Activated CD4-positive, alpha-beta T cell treated with anti-CD3 and anti-CD28 coated beads, Interleukin-2, amount 50 U/mL, for 1 hour (primary cell): ENCODE measurements at regions not wholly inside any gene's neighbourhood (a gene's known extent, or its start where the extent isn't known, plus 50 kb on each side); places are given as distances from the start of the nearest gene placed in this dataset.

Experiments
- DNase-seq: peaks from one replicate; pipeline ENCODE4 v3.0.0-alpha.2; 2020

DNA sequence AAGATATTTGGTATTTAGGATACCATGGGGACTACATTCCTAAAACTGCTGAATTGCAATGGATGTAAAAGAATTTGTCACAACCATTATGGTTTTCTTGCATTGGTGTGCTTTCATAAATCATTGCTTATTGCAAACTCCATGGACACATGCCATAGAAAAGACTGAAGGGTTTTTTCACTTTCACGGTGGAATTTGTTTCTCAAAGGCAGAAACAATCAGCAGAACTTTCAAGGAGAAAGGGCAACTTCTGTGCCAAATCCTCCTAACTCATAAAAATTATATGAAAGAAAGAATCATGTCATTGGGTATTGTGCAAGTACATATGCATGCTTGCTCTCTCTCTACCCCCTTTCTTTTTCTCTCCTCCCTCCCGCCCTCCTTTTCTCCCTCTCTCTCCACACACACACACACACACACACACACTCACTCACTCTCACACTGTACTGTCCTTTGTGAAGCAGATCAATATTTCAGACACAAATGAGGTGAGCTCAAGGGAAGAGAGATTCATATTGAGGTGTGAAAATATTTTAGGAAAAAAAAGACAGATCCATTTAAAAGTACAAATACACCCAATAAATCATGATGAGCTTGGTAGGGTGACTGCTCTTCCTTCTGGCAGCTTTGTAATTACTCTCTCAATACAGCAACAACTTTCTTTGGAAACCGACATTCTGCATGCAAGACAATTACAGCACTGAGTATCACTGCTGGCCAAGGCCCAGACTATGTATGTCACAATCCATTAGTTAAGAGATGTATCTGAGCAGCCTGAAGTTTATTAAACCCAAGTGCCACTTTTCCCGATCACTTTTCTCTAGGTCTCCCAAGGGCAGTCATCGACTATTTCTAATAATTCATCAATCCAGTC lies 492.6 kb downstream of the TUSC7 start:
- DNase-seq = no peak

DNA sequence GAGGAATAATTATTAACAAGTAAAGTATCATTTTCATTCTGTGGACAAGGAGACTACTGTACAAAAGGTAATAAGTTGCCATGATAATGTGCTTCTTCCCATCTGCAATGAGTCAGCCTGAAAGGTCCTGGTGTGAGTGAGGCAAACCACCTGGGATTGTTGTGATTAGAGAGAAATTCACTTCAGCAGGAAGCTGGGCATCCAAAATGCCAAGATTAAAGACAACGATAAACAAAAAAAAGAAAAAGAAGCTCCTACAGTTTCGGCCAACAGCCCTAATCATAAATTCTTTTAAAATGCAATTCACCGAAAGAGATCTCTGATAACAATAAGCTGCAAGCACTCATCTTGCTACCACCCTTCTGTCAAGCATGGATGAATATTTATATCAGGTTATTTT lies 507.8 kb downstream of the TUSC7 start:
- no peak for DNase-seq

DNA sequence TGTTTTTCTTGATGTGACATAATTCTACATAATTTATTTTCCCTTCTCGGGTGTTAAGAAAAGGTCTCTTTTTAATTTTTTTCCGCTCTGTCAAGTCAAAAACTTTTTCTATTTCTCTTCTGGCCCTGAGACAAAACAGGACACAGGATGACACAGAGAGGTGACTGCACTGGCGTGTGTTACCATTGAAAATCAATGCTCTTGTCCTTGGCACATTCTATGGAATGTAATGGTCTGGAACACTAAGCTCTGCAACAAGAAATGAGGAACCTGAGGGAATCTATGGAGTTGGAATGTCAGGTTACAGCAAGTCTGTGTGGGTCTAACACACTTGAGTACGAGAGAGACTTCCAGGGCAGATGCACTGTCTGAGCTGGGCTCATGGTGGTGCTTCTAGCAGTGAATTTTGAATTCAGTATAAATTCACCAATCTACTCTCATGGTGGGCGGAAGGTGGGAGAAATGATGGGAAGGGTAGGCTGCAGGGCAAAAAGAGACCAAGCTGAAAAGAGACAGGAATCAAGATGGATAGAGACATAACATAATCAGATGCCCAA lies 508.3 kb downstream of the TUSC7 start:
- DNase-seq = no peak

DNA sequence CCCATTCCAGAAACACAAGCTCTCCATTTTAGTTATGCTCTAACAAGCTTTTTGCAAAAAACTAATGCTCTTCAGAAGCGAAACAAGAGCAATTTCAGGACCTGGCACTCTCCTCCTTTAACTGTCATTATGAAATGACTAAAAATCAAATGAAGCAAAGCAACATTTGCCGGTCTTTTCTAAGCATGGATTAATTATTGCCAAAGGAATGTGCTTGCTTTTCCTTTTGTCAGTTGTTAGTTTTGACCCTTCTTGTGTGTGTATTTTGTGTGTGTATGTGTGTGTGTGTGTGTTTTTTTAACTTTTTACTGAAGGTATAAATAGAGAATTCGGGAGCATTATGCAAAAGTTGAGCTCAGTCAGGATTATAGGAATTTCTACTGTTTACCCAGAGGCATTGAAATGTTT lies 509.1 kb downstream of the TUSC7 start:
- DNase-seq = no peak

DNA sequence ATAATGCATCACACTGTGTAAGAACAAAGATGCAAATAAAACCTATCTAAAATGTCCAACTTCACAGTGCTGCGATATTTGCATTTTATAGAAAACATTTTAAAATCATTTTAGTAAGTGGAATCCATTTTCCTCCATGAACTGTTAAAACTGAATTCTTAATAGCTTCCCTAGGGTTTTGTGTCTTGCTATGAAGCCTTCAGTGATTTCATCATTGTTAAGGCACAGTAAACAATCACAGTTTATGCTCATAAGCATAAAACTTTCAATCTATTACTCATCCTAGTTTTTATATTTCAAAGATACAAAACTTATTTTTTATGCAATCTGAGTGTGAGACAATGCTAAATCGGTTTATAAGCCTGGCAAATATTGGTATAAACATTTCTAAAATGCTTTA lies 509.7 kb downstream of the TUSC7 start:
- no peak for DNase-seq

DNA sequence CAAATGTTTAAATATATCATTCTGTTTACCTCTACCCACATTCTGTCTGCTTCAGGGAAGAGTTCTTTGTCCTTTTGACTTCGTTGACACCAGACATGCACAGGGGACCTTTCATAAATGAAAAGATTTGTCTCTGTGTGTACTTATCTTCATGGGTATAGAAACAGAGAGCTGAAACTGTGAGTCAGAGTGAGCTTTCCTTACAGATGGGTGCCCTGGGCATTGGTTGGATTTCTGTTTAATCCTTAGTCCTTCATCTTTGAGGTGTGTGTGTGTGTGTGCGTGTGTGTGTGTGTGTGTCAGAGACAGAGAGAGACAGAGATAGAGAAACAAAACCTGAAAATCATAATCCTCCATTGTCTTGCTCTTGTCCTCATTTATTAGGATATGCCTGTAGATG lies 517.4 kb downstream of the TUSC7 start:
- no peak for DNase-seq

DNA sequence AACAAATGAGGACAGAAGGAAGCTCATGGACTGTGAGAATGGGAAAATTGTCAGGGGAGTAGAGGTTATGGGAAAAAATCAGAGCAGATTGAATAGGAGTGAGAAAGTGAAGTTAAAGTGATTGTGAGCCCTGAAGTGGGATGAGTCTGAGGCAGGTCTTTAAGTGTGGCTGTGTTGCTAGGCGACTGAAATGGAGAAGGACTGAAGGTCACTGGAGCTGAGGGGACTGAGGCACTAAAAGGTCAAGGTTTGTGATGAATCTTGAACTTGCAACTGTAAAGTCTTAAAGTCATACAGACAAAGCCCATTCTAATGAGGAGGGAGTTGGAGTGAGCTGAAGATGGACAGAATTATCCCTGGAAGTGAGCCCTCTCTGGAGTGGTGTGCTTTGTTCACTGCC lies 518.9 kb downstream of the TUSC7 start:
- no peak for DNase-seq

DNA sequence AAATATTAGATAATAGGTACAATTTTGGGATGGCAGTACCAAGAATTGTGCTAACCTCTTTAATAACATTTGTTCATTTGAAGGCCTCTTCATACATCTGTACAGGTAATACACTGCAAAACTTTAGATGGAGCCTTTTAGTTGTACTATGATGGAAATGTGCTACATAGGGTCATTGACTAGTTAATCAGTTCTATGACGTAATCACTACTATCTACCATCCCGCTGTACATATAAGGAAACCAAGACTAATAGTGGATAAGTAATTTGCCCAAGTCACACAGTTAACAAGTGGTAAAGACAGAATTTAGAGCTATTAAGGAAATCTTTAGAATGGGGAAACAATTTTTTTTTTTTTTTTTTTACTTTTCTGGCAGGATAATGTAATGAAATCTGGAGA lies 521.3 kb downstream of the TUSC7 start:
- DNase-seq = no peak

DNA sequence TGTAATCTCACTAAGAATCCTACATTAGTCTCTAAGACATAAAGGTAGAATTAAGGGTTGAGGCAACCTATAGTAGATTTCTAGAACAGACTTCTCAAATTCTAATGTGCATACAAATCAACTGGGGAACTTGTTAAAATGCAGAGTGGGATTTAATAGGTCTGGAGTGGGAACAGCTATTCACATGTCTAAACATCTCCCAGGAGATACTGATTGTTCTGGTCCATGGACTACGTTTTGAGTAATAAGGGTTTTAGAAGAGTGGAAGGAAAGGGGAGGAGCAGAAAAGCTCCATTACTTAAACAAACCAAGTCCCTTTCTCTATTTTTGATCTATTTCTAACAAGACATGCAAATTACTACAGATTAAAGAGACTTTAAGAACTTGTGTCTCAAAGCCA lies 524.8 kb downstream of the TUSC7 start:
- DNase-seq = no peak

DNA sequence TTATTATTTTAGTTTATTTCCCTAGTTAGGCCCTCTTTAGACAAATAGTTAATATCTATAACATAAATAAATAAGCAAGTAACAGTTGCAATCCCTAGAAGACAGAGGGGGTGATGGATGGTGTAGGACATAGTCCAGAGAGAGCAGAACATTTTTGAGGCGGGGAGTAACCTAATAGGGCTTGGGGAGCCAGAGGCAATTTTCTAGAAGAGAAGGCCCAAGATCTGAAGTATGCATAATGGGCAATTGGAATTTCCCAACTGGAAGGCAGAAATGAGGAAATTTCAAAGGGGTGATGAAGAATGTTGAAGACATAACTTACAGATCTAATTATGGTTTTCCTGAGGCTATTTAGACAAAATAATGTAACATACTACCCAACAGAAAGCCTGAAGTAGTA lies 525.7 kb downstream of the TUSC7 start:
- no peak for DNase-seq

DNA sequence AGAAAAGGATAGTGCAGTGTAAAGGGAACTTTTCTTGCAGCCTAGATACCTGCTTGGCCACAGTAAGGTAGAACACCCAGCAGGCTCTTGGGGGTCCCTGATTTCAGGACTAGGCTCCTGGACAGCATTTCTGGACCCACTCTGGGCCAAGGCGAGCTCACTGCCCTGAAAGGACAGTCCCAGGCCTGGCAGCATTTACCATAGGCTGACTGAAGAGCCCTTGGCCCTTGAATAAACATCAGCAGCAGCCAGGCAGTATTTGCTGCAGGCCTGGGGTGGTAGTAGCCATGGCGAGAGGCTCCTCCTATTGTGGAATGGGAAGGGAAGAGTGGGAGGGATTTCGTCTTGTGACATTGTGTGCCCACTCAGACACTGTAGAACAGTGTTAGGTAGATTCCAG lies 529.2 kb downstream of the TUSC7 start:
- no peak for DNase-seq

DNA sequence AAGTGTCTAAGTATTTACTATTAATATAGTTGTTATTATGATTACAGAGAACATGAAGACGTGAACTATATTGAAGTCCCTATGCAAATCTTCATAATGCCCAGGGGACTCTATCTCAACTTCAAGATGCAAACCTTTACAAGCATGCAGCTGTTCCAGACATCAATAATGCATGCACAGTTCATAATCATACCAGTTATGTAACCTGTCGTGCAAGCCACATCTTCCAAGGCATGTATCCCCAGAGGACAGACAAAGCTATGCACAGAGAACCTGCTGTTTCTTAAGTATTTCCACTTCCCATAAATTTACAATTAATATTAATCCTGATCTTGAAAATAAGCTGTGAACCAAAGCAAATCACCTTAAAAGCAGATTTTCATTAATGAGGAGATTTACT lies 534.1 kb downstream of the TUSC7 start:
- DNase-seq = no peak

DNA sequence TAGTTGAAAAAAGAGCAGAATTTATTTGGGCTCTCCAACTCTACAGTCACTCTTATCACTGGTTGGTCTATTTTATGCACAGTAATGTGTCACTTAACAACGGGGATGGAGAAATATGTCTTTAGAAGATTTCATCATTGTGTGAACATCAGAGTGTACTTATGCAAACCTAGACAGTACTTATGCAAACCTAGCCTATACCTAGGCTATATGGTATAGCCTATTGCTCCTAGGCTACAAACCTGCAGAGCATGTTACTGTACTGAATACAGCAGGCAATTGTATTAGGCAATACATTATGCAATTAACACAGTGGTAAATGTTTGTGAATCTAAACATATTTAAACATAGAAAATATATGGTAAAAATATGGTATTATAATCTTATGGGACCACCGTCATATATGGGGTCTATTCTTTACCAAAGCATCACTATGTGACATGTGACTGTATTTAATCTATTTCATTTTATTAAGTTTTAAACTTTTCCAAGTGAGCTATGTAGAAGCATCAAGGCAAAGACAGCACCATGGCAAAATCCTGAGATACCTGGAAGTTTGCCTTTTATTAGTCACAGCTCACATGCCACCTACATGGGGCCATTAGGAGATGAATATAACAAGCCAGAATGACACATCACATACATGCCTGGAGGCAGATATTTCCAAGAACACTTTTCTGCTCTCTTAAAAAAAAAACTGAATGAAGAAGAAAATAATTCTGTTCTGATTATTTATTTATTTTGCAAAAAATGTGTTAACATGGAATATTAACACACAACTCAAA lies 537.4 kb downstream of the TUSC7 start:
- no peak for DNase-seq

DNA sequence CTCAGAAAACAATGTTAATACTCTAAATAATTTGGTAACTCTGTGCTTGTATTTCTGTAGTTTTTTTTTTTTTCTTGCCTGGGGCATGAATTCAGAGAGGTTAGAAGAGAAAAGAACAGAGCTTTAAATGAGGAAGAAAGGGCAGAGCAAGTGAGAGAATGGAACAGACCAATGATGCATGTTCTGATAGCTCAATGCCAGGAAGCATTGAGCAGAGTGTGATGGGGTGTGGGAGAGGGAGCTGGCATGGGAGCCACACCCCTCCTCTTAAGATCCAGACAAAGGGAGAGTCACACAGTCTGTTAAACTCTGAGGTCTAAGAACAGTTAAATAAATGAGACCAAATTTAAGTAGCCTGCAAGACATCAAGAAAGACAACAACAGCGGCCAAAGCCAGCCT lies 538.6 kb downstream of the TUSC7 start:
- no peak for DNase-seq

DNA sequence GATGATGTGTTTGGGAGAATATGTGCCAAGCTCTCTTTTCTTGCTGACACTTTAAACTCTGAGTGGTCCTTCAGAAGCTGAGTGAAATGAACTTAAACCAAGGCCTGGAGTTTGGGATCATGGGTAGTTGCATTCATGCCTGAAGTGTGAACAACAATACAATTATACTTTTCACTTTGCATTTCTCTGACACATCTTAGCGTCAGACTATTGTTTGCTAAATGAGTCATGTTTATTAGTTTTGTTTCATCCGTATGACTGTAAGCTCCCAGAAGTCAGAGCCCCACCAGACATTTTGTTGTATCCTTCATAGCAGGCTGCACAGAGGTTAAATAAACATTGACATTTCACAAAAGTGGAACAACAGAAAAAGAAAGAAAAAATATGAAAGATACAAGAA lies 542.6 kb downstream of the TUSC7 start:
- no peak for DNase-seq

DNA sequence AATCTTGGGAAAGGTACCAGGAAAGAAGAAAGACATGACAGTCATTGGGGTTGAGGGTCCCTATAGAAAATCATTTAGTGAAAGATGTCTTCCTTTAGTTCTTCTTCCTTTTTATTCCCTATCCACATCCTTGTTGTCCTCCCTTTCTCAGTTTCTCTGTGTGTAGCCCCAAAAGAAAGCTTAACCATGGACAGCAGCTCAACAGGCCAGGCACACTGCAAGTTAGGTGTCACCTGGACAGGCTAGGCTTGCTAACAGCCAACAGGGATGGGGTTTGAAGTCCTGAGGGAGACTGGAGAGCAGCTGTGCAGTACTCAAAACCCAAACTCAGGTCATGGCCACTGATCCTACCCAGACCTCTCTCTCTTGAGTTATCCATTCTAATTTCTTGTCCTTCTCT lies 543.1 kb downstream of the TUSC7 start:
- no peak for DNase-seq

DNA sequence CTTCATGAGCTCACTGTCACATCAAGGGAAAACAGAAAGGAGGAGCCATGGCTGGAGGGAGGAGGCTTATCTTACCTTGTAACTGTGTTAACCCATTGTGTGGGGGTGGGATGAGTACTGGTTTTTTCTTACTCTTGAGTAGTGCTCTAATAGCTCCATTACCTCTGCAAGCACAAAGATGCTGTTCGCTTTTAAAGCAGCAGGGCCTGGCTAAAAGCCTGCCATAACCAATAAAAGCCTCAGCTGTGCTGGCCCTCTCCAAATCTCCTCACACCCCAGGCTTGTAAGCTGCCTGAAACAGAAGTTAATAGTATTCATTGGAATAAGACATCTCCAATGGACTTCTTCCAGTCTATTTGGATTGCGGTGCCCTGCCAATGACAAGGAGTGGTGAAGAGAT lies 544.1 kb downstream of the TUSC7 start:
- DNase-seq = no peak

DNA sequence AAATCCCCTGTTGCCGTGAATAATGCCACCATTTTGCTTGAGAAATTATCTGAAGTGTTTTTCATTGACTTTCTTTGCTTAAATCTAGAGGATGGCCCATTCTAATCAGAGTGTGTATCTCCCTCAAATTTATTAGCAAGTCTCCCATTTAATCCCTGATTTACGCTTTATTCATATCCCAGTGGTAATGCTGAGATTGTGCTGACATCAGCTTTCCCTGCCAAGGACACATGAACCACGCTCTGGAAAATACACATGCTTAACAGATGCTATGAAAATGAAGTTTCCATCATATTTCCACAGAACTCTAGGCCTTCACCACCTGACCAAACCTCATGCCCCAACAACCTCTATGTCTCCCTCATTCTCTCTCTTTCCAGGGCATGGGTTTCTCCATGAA lies 545.4 kb downstream of the TUSC7 start:
- no peak for DNase-seq

DNA sequence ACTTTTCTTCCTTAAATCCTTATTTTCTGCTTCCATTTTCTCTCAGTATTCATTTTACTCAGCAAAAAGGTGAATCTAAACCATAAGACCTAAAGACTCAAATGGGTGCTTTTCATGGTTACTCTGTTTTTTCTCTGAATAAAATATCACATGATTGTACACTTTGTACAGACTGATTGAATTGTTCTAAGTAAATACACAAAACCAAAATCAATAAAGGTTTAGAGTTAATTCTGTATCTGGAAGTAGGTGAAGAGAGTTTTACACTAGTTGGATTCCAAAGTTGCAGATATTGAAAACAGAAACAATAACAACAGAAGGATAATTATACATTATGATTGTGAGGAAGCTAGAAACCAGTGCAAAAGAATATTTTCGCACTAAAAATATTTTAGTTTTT lies 546.2 kb downstream of the TUSC7 start:
- no peak for DNase-seq

DNA sequence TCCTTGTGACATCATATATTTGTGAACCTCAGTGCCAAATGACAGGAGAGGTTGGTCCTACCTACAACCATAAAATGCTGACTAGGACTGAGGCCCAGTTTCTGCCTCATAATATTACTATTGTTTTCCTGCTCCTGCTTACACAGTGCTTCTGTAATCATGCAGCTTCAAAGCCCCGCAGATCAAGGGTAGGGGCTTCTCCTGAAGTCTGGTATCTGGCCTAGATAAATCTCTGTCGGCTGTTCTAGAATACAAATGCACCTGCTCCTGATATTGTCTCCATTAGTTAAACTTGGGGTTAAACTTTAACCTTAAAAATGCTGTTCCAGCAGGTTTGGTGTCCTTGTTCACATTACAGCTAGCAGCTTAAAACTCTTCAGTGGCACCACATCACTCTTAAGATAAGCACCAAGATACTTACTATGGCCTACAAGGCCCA lies 552.4 kb downstream of the TUSC7 start:
- no peak for DNase-seq

DNA sequence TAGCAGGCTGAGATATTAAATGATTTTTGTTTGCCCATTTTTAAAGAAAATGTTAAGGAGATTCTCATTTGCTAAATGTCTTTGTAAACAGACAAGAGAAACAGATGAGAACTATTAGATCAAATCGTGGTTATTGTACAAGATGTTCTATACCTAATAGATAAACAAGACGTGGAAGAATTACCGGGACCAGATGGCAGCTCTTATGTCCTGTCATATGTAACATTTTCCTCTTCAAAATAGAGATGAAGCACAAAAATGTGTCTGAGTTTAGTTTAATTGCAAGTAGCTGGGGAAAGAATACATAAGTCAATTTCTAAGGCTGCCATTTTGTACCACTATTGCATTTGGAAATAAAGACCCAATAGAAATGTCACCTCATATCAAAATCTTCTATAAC lies 553.7 kb downstream of the TUSC7 start:
- no peak for DNase-seq

DNA sequence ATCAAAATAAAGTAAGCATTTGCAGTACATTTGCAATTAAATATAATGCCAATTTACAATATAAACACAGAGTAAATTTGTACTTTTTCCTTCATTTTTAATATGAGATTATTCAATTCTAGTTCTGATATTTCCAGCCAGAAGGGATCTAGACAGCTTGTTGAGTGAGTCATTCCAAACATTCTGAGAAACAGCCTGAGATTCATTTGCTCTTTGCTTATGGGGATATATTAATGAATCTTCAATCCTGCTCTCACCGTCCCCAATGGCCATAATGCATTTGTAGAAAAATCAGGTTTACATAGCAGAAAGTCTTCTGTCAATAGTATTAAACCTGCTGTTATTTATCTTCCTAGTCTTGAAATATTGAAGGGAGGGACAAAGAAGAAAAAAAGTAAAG lies 554.2 kb downstream of the TUSC7 start:
- no peak for DNase-seq

DNA sequence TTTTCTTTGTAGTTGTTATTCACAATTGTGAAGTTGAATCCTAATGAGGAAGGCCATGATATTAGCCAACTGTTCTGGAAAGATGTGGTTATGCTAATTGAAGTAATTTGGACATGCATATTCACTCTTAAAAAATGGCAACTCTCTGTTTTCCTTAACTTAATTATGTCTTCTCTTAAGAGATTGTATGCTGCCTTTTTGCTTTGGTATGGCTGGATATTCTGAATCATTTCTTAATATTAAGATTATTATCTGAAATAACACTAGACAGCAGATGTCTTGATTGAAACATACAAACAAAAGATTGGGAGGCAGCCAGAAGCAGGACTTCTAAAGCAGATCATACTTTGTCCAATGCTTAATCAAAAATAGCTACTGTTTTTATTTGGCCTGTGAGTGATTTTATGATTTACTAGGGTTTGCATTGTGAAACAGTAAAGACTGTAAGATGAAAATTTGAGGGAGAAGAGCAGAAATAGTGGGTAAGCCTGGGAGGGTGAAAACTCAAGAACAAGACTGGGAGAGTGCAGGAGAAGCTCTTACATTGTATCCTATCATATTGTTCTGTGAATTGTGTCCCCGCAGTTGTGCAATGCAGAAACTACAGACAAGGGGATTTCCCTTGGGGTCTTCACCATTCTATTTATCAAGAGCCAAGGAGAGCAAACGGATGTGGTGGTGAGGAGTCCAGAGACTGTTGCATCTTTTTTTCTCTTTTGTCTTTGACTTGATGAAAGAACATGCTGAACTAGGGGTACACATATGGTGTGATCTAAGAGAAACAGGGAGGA lies 554.8 kb downstream of the TUSC7 start:
- DNase-seq = no peak
